Activated T-helper 2 cell treated with anti-CD3 and anti-CD28 coated beads, Interferon-gamma antibody, Interleukin-2, Interleukin-4, amounts not matched to agents 10 μg/mL and 5 μg/mL and 100 μg/mL, durations not matched to agents 14 hours and 24 hours and 36 hours (primary cell): ENCODE measurements at regions not wholly inside any gene's neighbourhood (a gene's known extent, or its start where the extent isn't known, plus 50 kb on each side); places are given as distances from the start of the nearest gene placed in this dataset.

Experiments used
- DNase-seq: peaks from one replicate; pipeline ENCODE4 v3.0.0; 2021; ENCODE audit warnings: low spot score
- H3K27ac Mint-ChIP-seq: one replicate; pipeline ENCODE4 v1.8.0; 2021; ENCODE audit warnings: mixed read lengths
- H3K27me3 Mint-ChIP-seq: one replicate; pipeline ENCODE4 v1.8.0; 2021; ENCODE audit warnings: low read depth, mixed read lengths
- H3K36me3 Mint-ChIP-seq: one replicate; pipeline ENCODE4 v1.8.0; 2021; ENCODE audit warnings: low read depth, mixed read lengths
- H3K4me1 Mint-ChIP-seq: one replicate; pipeline ENCODE4 v1.8.0; 2021; ENCODE audit warnings: low read depth, mixed read lengths
- H3K4me3 Mint-ChIP-seq: one replicate; pipeline ENCODE4 v1.8.0; 2021; ENCODE audit warnings: low read depth, mild to moderate bottlenecking, moderate library complexity, mixed read lengths
- H3K9me3 Mint-ChIP-seq: one replicate; pipeline ENCODE4 v1.8.0; 2021; ENCODE audit warnings: mixed read lengths
- intact Hi-C: fragments of 100-400 bp; cut with micrococcal nuclease; formaldehyde crosslinking; loops from one replicate; pipeline ENCODE4 v1.15.1; 2023

DNA sequence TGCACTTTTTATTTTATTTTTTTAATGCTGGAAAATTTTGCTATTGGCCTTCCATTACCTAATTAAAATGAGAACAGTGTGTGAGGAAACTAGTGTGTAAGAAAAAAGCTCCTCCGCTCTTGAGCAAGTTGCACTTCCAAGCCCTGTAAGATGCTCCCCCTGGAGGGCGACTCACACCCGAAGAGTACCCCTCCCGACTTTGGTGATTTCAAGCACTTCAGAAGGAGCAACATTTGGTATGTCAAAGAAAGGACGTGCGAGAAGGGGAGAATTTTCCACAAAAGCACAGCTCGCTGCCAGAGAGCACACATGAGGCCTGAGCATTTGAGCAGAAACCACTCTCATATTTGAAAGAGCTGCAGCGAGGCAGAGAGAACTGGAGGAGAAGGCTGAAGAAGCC, 504.4 kb downstream of the FGF9 start:
- intact Hi-C loops: no loop called here
- H3K9me3 Mint-ChIP-seq: no peaks in the 10 kb centered on the region
- H3K4me3 Mint-ChIP-seq: no peak overlapping the region
- DNase-seq: no peak
- no peaks in the 10 kb centered on the region for H3K36me3 Mint-ChIP-seq
- no peaks in the 10 kb centered on the region for H3K27me3 Mint-ChIP-seq
- no peak overlapping the region for H3K27ac Mint-ChIP-seq
- H3K4me1 Mint-ChIP-seq: no peaks in the 10 kb centered on the region

- Mint-ChIP-seq H3K4me1 (no peaks in the 10 kb centered on the region), H3K9me3 (no peaks in the 10 kb centered on the region), H3K36me3 (no peaks in the 10 kb centered on the region), H3K4me3 (no peak overlapping the region), H3K27me3 (no peaks in the 10 kb centered on the region), H3K27ac (no peak overlapping the region)
- intact Hi-C loops: no loop called here
- no peak for DNase-seq
Measured at GRCh38 chr13:22175815-22176214, 504.9 kb downstream of the FGF9 start.

DNA sequence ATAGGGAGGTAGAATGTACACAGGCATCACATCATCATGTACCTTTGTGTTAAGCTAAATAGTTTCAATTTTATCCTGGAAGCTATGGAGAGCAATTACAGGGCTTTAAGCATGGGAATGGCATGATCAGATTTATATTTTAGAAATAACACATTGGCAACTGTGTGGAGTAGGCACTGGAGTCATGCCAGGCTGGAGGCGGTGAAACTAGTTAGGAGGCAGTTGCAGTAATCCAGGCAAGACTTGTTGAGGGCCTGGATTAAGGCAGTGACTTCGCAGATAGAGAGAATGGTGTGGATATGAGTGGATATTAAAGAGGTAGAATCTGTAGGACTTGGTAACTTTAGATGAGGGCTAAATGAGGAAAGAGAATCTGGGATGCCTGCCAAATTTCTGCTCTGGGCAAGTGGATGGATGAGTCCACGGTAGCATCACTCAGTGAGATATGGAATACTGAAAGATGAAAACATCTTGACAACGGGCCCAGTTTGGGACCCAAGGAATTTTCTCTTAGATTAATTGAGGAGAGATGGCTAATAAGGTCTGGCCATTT, 506.2 kb downstream of the FGF9 start:
- H3K27ac Mint-ChIP-seq: no peak overlapping the region
- H3K9me3 Mint-ChIP-seq: no peaks in the 10 kb centered on the region
- no peak for DNase-seq
- intact Hi-C loops: no loop called here
- H3K4me1 Mint-ChIP-seq: no peaks in the 10 kb centered on the region
- H3K4me3 Mint-ChIP-seq: no peak overlapping the region
- no peaks in the 10 kb centered on the region for H3K36me3 Mint-ChIP-seq
- no peaks in the 10 kb centered on the region for H3K27me3 Mint-ChIP-seq

GRCh38 chr13:22178878-22179277, 508.0 kb downstream of the FGF9 start:
- no peaks in the 10 kb centered on the region for H3K9me3 Mint-ChIP-seq
- no peaks in the 10 kb centered on the region for H3K4me1 Mint-ChIP-seq
- no peaks in the 10 kb centered on the region for H3K27me3 Mint-ChIP-seq
- no peak overlapping the region for H3K27ac Mint-ChIP-seq
- no peaks in the 10 kb centered on the region for H3K36me3 Mint-ChIP-seq
- intact Hi-C loops: no loop called here
- no peak overlapping the region for H3K4me3 Mint-ChIP-seq
- DNase-seq: no peak

GRCh38 chr13:22187329-22187728, 516.5 kb downstream of the FGF9 start:
- H3K27me3 Mint-ChIP-seq: no peaks in the 10 kb centered on the region
- no peaks in the 10 kb centered on the region for H3K36me3 Mint-ChIP-seq
- no peak for DNase-seq
- H3K27ac Mint-ChIP-seq: no peak overlapping the region
- H3K4me3 Mint-ChIP-seq: no peak overlapping the region
- no peaks in the 10 kb centered on the region for H3K9me3 Mint-ChIP-seq
- no peaks in the 10 kb centered on the region for H3K4me1 Mint-ChIP-seq
- intact Hi-C loops: no loop called here

- intact Hi-C loops: no loop called here
- H3K4me3 Mint-ChIP-seq: no peak overlapping the region
Measured at GRCh38 chr13:22189176-22190048, 518.5 kb downstream of the FGF9 start.

DNA sequence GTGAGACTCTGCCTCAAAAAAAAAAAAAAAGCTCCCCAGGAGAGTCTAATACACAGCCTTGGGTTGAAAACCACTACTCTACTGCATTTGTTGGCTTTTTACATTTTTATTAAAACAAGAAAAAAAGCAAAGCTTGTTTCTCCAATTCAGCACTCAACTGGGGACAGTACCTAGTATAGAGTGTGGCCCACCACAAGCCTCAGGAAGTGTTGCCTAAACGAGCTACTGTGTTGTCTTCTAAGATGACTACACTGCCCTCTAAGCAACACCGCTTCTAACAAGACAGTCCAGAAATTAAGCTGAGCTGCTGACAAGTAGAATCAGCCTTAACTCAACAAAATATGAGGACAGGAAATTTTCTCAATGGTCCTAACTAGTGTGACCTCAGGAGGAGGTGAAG, 522.2 kb downstream of the FGF9 start:
- no peaks in the 10 kb centered on the region for H3K4me1 Mint-ChIP-seq
- no peaks in the 10 kb centered on the region for H3K36me3 Mint-ChIP-seq
- no peak overlapping the region for H3K27ac Mint-ChIP-seq
- no peaks in the 10 kb centered on the region for H3K9me3 Mint-ChIP-seq
- no peak for DNase-seq
- intact Hi-C loops: no loop called here
- no peaks in the 10 kb centered on the region for H3K27me3 Mint-ChIP-seq
- no peak overlapping the region for H3K4me3 Mint-ChIP-seq

More at GRCh38 chr13:22189176-22190048, 518.5 kb downstream of the FGF9 start:
- no peaks in the 10 kb centered on the region for H3K27me3 Mint-ChIP-seq
- H3K9me3 Mint-ChIP-seq: no peaks in the 10 kb centered on the region
- DNase-seq: no peak
- H3K4me1 Mint-ChIP-seq: no peaks in the 10 kb centered on the region
- no peak overlapping the region for H3K27ac Mint-ChIP-seq
- no peaks in the 10 kb centered on the region for H3K36me3 Mint-ChIP-seq

GRCh38 chr13:22194106-22194805, 523.4 kb downstream of the FGF9 start:
- no peaks in the 10 kb centered on the region for H3K4me1 Mint-ChIP-seq
- no peak overlapping the region for H3K27ac Mint-ChIP-seq
- intact Hi-C loops: no loop called here
- no peak overlapping the region for H3K4me3 Mint-ChIP-seq
- DNase-seq: no peak
- H3K27me3 Mint-ChIP-seq: no peaks in the 10 kb centered on the region
- H3K9me3 Mint-ChIP-seq: no peaks in the 10 kb centered on the region
- no peaks in the 10 kb centered on the region for H3K36me3 Mint-ChIP-seq

GRCh38 chr13:22195726-22196125, 524.9 kb downstream of the FGF9 start:
- Mint-ChIP-seq H3K27me3 (no peaks in the 10 kb centered on the region), H3K4me1 (no peaks in the 10 kb centered on the region), H3K4me3 (no peak overlapping the region), H3K9me3 (no peaks in the 10 kb centered on the region), H3K27ac (no peak overlapping the region), H3K36me3 (no peaks in the 10 kb centered on the region)
- DNase-seq: no peak
- intact Hi-C loops: no loop called here

- Mint-ChIP-seq H3K36me3 (no peaks in the 10 kb centered on the region), H3K4me1 (no peaks in the 10 kb centered on the region), H3K9me3 (no peaks in the 10 kb centered on the region), H3K27me3 (no peaks in the 10 kb centered on the region), H3K4me3 (no peak overlapping the region), H3K27ac (no peak overlapping the region)
- DNase-seq: no peak
- intact Hi-C loops: no loop called here
Measured at GRCh38 chr13:22196777-22197176, 525.9 kb downstream of the FGF9 start.

DNA sequence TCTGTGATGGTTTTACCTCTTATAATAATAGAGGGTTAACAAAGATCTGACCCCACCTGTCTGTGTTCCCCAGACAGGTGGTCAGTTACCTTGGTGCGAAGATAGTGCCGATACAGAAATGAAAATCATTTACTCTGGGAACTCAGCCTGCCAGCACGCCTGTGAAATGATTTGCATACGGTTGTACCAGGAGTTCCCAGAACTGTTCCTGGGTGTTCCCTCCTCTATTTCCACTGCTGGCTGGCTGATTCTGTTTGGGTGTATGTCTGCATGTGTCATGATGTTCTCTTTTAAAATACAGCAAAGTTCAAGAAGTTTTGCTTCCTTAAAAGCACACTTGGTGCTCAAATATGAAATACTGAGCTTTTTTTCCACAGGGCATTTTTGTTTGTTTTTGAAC, 527.1 kb downstream of the FGF9 start:
- intact Hi-C loops: no loop called here
- H3K27me3 Mint-ChIP-seq: no peaks in the 10 kb centered on the region
- no peaks in the 10 kb centered on the region for H3K4me1 Mint-ChIP-seq

DNA sequence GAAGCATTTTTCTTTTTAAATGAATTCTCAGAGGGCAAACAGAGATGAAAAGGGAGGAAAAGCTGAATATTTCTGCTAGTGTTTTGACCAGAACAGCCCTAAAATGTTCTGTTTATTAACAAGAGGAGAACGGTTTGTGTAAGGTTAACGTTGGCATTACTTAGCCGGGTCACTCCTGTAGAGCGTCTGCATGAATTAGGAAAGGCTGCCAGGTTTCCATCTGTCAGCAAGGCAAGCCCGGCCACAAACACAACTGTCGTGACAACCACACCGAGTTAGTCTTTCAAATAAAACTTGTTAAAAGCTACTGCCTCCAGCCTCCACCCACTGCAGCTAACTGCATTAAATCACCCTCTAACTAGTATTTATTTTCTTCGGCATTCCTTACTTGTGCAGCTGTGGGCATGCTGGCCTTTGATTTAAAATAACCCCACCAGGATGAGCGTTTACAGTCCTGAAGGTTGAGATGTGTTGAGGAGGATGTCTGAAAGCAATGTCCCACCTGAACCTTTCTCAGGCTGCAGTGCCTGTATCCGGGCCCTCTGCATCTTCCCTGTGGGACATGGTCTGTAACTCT, 527.9 kb downstream of the FGF9 start:
- Mint-ChIP-seq H3K27ac (no peak overlapping the region), H3K4me3 (no peak overlapping the region), H3K36me3 (no peaks in the 10 kb centered on the region), H3K4me1 (no peaks in the 10 kb centered on the region), H3K9me3 (no peaks in the 10 kb centered on the region), H3K27me3 (no peaks in the 10 kb centered on the region)
- DNase-seq: no peak
- intact Hi-C loops: no loop called here

More for the DNA sequence above, 527.1 kb downstream of the FGF9 start:
- Mint-ChIP-seq H3K27ac (no peak overlapping the region), H3K9me3 (no peaks in the 10 kb centered on the region), H3K4me3 (no peak overlapping the region), H3K36me3 (no peaks in the 10 kb centered on the region)
- DNase-seq: no peak

- DNase-seq: no peak
- no peaks in the 10 kb centered on the region for H3K9me3 Mint-ChIP-seq
- no peak overlapping the region for H3K27ac Mint-ChIP-seq
- intact Hi-C loops: no loop called here
- H3K36me3 Mint-ChIP-seq: no peaks in the 10 kb centered on the region
- H3K4me3 Mint-ChIP-seq: no peak overlapping the region
- no peaks in the 10 kb centered on the region for H3K27me3 Mint-ChIP-seq
- H3K4me1 Mint-ChIP-seq: no peaks in the 10 kb centered on the region
Measured at GRCh38 chr13:22200440-22200839, 529.6 kb downstream of the FGF9 start.
